ENCODE measurements at regions not wholly inside any gene's neighbourhood (a gene's known extent, or its start where the extent isn't known, plus 50 kb on each side); places are given as distances from the start of the nearest gene placed in this dataset.

DNA sequence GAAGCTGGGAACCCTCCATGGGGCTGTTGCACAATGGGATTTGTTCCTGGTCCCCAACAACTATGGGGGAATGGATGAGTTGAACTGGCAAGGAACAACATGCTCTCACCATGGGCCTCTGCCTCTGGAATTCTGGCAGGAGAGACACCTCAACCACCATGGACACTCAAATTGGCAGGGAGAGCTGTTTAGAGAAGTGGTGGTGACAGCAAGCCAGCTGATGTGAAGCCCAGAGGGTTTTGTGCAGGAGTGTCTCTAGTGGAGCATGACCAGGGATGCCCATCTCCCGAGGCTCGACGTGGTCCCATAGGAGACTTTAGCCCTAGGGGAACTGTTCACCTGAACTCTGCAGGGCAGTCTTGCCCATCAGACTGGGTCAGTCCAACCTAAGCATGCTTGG is 345.2 kb upstream of the CCDC196 start:
- Histone ChIP-seq H3K27ac (ENCODE audit: low read depth, low read length) (no peak overlapping the region), H4K20me1 (ENCODE audit: insufficient read depth, low read length) (no peaks in the 10 kb centered on the region), H3K27me3 (ENCODE audit: insufficient read depth, low read length) (no peaks in the 10 kb centered on the region), H3K9me3 (ENCODE audit: low read depth, low read length) (no peaks in the 10 kb centered on the region), H3K4me2 (ENCODE audit: insufficient read depth, low read length) (no peak overlapping the region), H3K79me2 (ENCODE audit: insufficient read depth, low read length) (no peaks in the 10 kb centered on the region), H3K36me3 (ENCODE audit: insufficient read depth, low read length) (no peaks in the 10 kb centered on the region), H3K4me3 (ENCODE audit: insufficient read depth, low read length) (no peak overlapping the region), H2AFZ (ENCODE audit: low read length) (no peak overlapping the region), H3K4me1 (ENCODE audit: insufficient read depth, low read length) (no peaks in the 10 kb centered on the region)
- TF ChIP-seq, protein P1, sequence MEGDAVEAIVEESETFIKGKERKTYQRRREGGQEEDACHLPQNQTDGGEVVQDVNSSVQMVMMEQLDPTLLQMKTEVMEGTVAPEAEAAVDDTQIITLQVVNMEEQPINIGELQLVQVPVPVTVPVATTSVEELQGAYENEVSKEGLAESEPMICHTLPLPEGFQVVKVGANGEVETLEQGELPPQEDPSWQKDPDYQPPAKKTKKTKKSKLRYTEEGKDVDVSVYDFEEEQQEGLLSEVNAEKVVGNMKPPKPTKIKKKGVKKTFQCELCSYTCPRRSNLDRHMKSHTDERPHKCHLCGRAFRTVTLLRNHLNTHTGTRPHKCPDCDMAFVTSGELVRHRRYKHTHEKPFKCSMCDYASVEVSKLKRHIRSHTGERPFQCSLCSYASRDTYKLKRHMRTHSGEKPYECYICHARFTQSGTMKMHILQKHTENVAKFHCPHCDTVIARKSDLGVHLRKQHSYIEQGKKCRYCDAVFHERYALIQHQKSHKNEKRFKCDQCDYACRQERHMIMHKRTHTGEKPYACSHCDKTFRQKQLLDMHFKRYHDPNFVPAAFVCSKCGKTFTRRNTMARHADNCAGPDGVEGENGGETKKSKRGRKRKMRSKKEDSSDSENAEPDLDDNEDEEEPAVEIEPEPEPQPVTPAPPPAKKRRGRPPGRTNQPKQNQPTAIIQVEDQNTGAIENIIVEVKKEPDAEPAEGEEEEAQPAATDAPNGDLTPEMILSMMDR (IDR thresholded peaks at IDR 0.05; ENCODE audit: extremely low read depth, low read depth, low read length): no peak
- no peak for DNase-seq (ENCODE audit: insufficient read length, low spot score, missing footprints)

DNA sequence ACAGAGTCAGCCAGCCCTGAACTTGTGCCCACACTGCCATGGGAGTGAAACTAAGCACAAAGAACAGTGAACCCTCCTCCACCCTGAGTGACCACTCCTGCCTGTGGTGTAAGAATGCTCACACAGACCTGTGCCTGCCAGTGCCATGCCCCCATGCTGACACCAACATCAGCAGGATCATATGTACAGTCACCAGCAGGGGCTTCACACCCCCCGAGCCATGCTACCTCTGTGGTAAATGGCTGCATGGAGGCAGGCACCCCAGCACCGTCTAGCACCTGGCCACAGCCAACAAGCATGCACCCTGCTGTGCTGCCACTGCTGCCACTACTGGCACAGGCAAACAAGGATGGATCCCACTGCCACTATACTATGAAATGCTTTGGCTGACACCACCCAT is 344.4 kb upstream of the CCDC196 start:
- peak; percentile 3 for DNase-seq (ENCODE audit: insufficient read length, low spot score, missing footprints)
- Histone ChIP-seq H3K79me2 (ENCODE audit: insufficient read depth, low read length) (no peaks in the 10 kb centered on the region), H3K27ac (ENCODE audit: low read depth, low read length) (no peak overlapping the region), H3K27me3 (ENCODE audit: insufficient read depth, low read length) (no peaks in the 10 kb centered on the region), H3K4me2 (ENCODE audit: insufficient read depth, low read length) (no peak overlapping the region), H3K4me3 (ENCODE audit: insufficient read depth, low read length) (no peak overlapping the region), H3K9me3 (ENCODE audit: low read depth, low read length) (no peaks in the 10 kb centered on the region), H2AFZ (ENCODE audit: low read length) (no peak overlapping the region), H3K36me3 (ENCODE audit: insufficient read depth, low read length) (no peaks in the 10 kb centered on the region), H4K20me1 (ENCODE audit: insufficient read depth, low read length) (no peaks in the 10 kb centered on the region), H3K4me1 (ENCODE audit: insufficient read depth, low read length) (no peaks in the 10 kb centered on the region)
- TF ChIP-seq, protein P1 (IDR thresholded peaks at IDR 0.05; ENCODE audit: extremely low read depth, low read depth, low read length): no peak

GRCh38 chr14:66143387-66144112 is 342.6 kb upstream of the CCDC196 start:
- Histone ChIP-seq H3K9me3 (ENCODE audit: low read depth, low read length) (no peaks in the 10 kb centered on the region), H3K36me3 (ENCODE audit: insufficient read depth, low read length) (no peaks in the 10 kb centered on the region), H3K4me2 (ENCODE audit: insufficient read depth, low read length) (no peak overlapping the region), H3K27me3 (ENCODE audit: insufficient read depth, low read length) (no peaks in the 10 kb centered on the region), H3K27ac (ENCODE audit: low read depth, low read length) (no peak overlapping the region), H4K20me1 (ENCODE audit: insufficient read depth, low read length) (no peaks in the 10 kb centered on the region), H3K4me1 (ENCODE audit: insufficient read depth, low read length) (no peaks in the 10 kb centered on the region), H2AFZ (ENCODE audit: low read length) (no peak overlapping the region), H3K79me2 (ENCODE audit: insufficient read depth, low read length) (no peaks in the 10 kb centered on the region), H3K4me3 (ENCODE audit: insufficient read depth, low read length) (no peak overlapping the region)
- TF ChIP-seq, protein P1 (IDR thresholded peaks at IDR 0.05; ENCODE audit: extremely low read depth, low read depth, low read length): no peak
- no peak for DNase-seq (ENCODE audit: insufficient read length, low spot score, missing footprints)

GRCh38 chr14:66152302-66152701 is 333.9 kb upstream of the CCDC196 start:
- H2AFZ ChIP-seq (ENCODE audit: low read length): no peak overlapping the region
- no peaks in the 10 kb centered on the region for H3K9me3 ChIP-seq (ENCODE audit: low read depth, low read length)
- H4K20me1 ChIP-seq (ENCODE audit: insufficient read depth, low read length): no peaks in the 10 kb centered on the region
- H3K27me3 ChIP-seq (ENCODE audit: insufficient read depth, low read length): no peaks in the 10 kb centered on the region
- DNase-seq (ENCODE audit: insufficient read length, low spot score, missing footprints): no peak
- H3K4me2 ChIP-seq (ENCODE audit: insufficient read depth, low read length): no peak overlapping the region
- no peaks in the 10 kb centered on the region for H3K36me3 ChIP-seq (ENCODE audit: insufficient read depth, low read length)
- no peaks in the 10 kb centered on the region for H3K4me1 ChIP-seq (ENCODE audit: insufficient read depth, low read length)
- H3K4me3 ChIP-seq (ENCODE audit: insufficient read depth, low read length): no peak overlapping the region
- no peaks in the 10 kb centered on the region for H3K79me2 ChIP-seq (ENCODE audit: insufficient read depth, low read length)
- TF ChIP-seq, protein P1 (IDR thresholded peaks at IDR 0.05; ENCODE audit: extremely low read depth, low read depth, low read length): no peak
- H3K27ac ChIP-seq (ENCODE audit: low read depth, low read length): no peak overlapping the region

Measured in osteoblast (primary cell).